ENCODE measurements at regions not wholly inside any gene's neighbourhood (a gene's known extent, or its start where the extent isn't known, plus 50 kb on each side); places are given as distances from the start of the nearest gene placed in this dataset.

GRCh38 chr16:16907089-16907488 is 528.1 kb downstream of the NPIPA7 start:
- Mint-ChIP-seq H3K4me1 (no peaks in the 10 kb centered on the region), H3K27ac (no peak overlapping the region), H3K27me3 (ENCODE audit: low read depth in 2 of 2) (peaks cover 0 to 16% of the 10 kb centered on the region in 2 donors), H3K9me3 (no peaks in the 10 kb centered on the region), H3K4me3 (no peak overlapping the region), H3K36me3 (no peaks in the 10 kb centered on the region)
- intact Hi-C loops (cut with micrococcal nuclease) = no loop called here
- no peak for DNase-seq
- no peak overlapping the region for H3K4me3 ChIP-seq (ENCODE audit: low read length)
- no peaks in the 10 kb centered on the region for H3K27me3 ChIP-seq (ENCODE audit: control insufficient read depth, insufficient read depth, low read length)
- H3K9me3 ChIP-seq (ENCODE audit: control insufficient read depth, insufficient read depth, low read length) = no peaks in the 10 kb centered on the region
- no peaks in the 10 kb centered on the region for H3K36me3 ChIP-seq (ENCODE audit: control insufficient read depth, insufficient read depth, low read length)
- TF ChIP-seq CTCF (IDR thresholded peaks at IDR 0.05) = no peak
- H3K4me1 ChIP-seq (ENCODE audit: control insufficient read depth, insufficient read depth, low read length) = no peaks in the 10 kb centered on the region
- no peak overlapping the region for H3K27ac ChIP-seq (ENCODE audit: low read length)
- ATAC-seq = no peak

DNA sequence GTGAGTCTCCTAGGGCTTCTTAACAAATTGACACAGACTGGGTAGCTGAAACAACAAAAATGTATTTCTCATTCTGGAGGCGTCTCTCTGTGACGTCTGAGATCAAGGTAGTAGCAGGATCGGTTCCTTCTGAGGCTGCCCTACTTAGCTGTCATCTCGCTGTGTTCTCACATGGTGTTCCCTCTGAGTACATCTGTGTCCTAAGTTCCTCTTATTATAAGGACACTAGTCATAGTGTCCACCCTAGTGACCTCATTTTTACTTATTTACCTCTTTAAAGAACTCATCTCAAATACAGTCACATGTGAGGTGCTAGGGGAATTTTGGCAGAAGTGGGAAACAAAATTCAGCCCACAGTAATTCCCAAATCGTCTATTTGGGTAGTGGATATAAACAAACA is 529.1 kb downstream of the NPIPA7 start:
- H3K36me3 Mint-ChIP-seq = no peaks in the 10 kb centered on the region
- H3K4me3 ChIP-seq (ENCODE audit: low read length) = no peak overlapping the region
- no peaks in the 10 kb centered on the region for H3K4me1 Mint-ChIP-seq
- intact Hi-C loops (cut with micrococcal nuclease) = no loop called here
- H3K9me3 ChIP-seq (ENCODE audit: control insufficient read depth, insufficient read depth, low read length) = no peaks in the 10 kb centered on the region
- TF ChIP-seq CTCF (IDR thresholded peaks at IDR 0.05) = no peak
- no peak overlapping the region for H3K4me3 Mint-ChIP-seq
- ATAC-seq = no peak
- no peaks in the 10 kb centered on the region for H3K9me3 Mint-ChIP-seq
- H3K27me3 Mint-ChIP-seq (ENCODE audit: low read depth in 2 of 2) = peaks cover 0 to 16% of the 10 kb centered on the region in 2 donors
- no peaks in the 10 kb centered on the region for H3K4me1 ChIP-seq (ENCODE audit: control insufficient read depth, insufficient read depth, low read length)
- WGBS (ENCODE audit: insufficient coverage) = 80% methylated on average over 5 of the region's 5 CpGs
- no peak overlapping the region for H3K27ac Mint-ChIP-seq
- H3K27me3 ChIP-seq (ENCODE audit: control insufficient read depth, insufficient read depth, low read length) = no peaks in the 10 kb centered on the region
- DNase-seq = no peak
- H3K27ac ChIP-seq (ENCODE audit: low read length) = no peak overlapping the region
- H3K36me3 ChIP-seq (ENCODE audit: control insufficient read depth, insufficient read depth, low read length) = no peaks in the 10 kb centered on the region

DNA sequence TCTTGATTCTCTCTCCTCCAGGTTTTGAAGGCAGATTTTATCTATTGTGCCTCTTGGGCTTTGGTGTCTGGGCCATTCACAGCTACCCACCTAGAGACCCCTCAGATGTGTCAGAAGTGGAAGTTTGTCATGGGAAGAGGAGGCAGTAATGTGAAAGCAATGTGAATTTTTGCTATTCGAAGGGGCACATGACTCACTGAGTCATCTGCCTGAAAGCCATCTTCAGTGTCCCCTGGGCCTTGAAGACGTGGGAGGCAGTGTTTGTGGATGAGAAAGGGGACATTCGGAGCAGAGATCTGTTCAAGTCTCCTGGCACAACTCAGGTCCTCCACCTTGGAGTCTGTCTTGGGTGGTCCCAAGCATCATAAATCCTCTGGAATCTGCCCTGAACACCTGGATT is 530.2 kb downstream of the NPIPA7 start:
- no peak overlapping the region for H3K27ac Mint-ChIP-seq
- H3K27me3 ChIP-seq (ENCODE audit: control insufficient read depth, insufficient read depth, low read length) = no peaks in the 10 kb centered on the region
- TF ChIP-seq CTCF (IDR thresholded peaks at IDR 0.05) = no peak
- DNase-seq = no peak
- H3K27ac ChIP-seq (ENCODE audit: low read length) = no peak overlapping the region
- no peaks in the 10 kb centered on the region for H3K9me3 ChIP-seq (ENCODE audit: control insufficient read depth, insufficient read depth, low read length)
- 82% methylated on average over 3 of the region's 3 CpGs for WGBS (ENCODE audit: insufficient coverage)
- H3K36me3 Mint-ChIP-seq = no peaks in the 10 kb centered on the region
- no peak for ATAC-seq
- H3K4me3 Mint-ChIP-seq = no peak overlapping the region
- H3K9me3 Mint-ChIP-seq = no peaks in the 10 kb centered on the region
- H3K4me1 Mint-ChIP-seq = no peaks in the 10 kb centered on the region
- H3K4me3 ChIP-seq (ENCODE audit: low read length) = no peak overlapping the region
- H3K27me3 Mint-ChIP-seq (ENCODE audit: low read depth in 2 of 2) = peaks cover 0 to 16% of the 10 kb centered on the region in 2 donors
- H3K4me1 ChIP-seq (ENCODE audit: control insufficient read depth, insufficient read depth, low read length) = no peaks in the 10 kb centered on the region
- no peaks in the 10 kb centered on the region for H3K36me3 ChIP-seq (ENCODE audit: control insufficient read depth, insufficient read depth, low read length)
- intact Hi-C loops (cut with micrococcal nuclease) = no loop called here

DNA sequence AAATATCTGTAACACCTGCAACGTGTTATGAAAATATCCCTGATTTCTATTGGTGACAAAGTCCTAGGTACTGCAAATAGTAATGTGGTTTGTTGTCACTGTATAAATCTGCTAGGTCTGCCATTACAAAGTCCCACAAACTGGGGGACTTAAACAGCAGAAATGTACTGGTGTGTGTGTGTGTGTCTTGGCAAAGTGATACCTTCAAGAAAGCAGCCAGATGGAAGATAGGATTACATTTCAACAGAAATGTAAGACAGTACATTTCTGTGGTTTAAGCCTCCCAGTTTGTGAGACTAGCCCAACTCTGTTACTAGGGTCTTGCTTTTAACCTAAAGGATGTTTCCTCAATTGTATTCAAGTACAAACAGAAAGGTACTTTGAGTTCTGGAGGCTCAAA is 531.7 kb downstream of the NPIPA7 start:
- Mint-ChIP-seq H3K4me3 (no peak overlapping the region), H3K4me1 (no peaks in the 10 kb centered on the region), H3K27ac (no peak overlapping the region), H3K27me3 (ENCODE audit: low read depth in 2 of 2) (peaks cover 0 to 15% of the 10 kb centered on the region in 2 donors), H3K9me3 (no peaks in the 10 kb centered on the region), H3K36me3 (no peaks in the 10 kb centered on the region)
- H3K27me3 ChIP-seq (ENCODE audit: control insufficient read depth, insufficient read depth, low read length) = no peaks in the 10 kb centered on the region
- H3K36me3 ChIP-seq (ENCODE audit: control insufficient read depth, insufficient read depth, low read length) = no peaks in the 10 kb centered on the region
- H3K27ac ChIP-seq (ENCODE audit: low read length) = no peak overlapping the region
- no peaks in the 10 kb centered on the region for H3K9me3 ChIP-seq (ENCODE audit: control insufficient read depth, insufficient read depth, low read length)
- WGBS (ENCODE audit: insufficient coverage) = 75% methylated on average over 1 of the region's 1 CpG
- TF ChIP-seq CTCF (IDR thresholded peaks at IDR 0.05) = no peak
- DNase-seq (no peak), ATAC-seq (no peak)
- intact Hi-C loops (cut with micrococcal nuclease) = no loop called here
- H3K4me3 ChIP-seq (ENCODE audit: low read length) = no peak overlapping the region
- no peaks in the 10 kb centered on the region for H3K4me1 ChIP-seq (ENCODE audit: control insufficient read depth, insufficient read depth, low read length)

All from natural killer cell (primary cell).